Neuronal stem cell (in vitro differentiated cells): ENCODE measurements at regions not wholly inside any gene's neighbourhood (a gene's known extent, or its start where the extent isn't known, plus 50 kb on each side); places are given as distances from the start of the nearest gene placed in this dataset.

Source experiments
- DNase-seq: peaks from one replicate; pipeline ENCODE4 v3.0.0-alpha.2; 2013; ENCODE audit warnings: low spot score
- H2AFZ ChIP-seq: one replicate; pipeline ENCODE4 v1.6.1; 2013; ENCODE audit warnings: mild to moderate bottlenecking, low read length, inconsistent platforms
- H2AK5ac ChIP-seq: 2 replicates; pipeline ENCODE4 v1.6.1; 2013; ENCODE audit warnings: low read depth, mild to moderate bottlenecking, inconsistent platforms, low read length, moderate library complexity, mixed read lengths
- H2BK120ac ChIP-seq: 2 replicates; pipeline ENCODE4 v1.6.1; 2013; ENCODE audit warnings: low read depth, mild to moderate bottlenecking, inconsistent platforms, low read length, moderate library complexity, mixed read lengths
- H2BK12ac ChIP-seq: one replicate; pipeline ENCODE4 v1.6.1; 2013; ENCODE audit warnings: low read length, inconsistent platforms
- H2BK15ac ChIP-seq: 2 replicates; pipeline ENCODE4 v1.6.1; 2013; ENCODE audit warnings: mild to moderate bottlenecking, low read length, inconsistent platforms, mixed read lengths
- H2BK5ac ChIP-seq: one replicate; pipeline ENCODE4 v1.6.1; 2013; ENCODE audit warnings: inconsistent platforms, mild to moderate bottlenecking, low read length, moderate library complexity
- H3K14ac ChIP-seq: one replicate; pipeline ENCODE4 v1.6.1; 2013; ENCODE audit warnings: low read length, inconsistent platforms
- H3K18ac ChIP-seq: 2 replicates; pipeline ENCODE4 v1.6.1; 2013; ENCODE audit warnings: low read length, inconsistent platforms
- H3K23ac ChIP-seq: 2 replicates; pipeline ENCODE4 v1.6.1; 2013; ENCODE audit warnings: low read depth, mild to moderate bottlenecking, mixed read lengths, low read length, inconsistent platforms; ENCODE audit not compliant: poor library complexity
- H3K27ac ChIP-seq: replicated peaks from 3 replicates; pipeline ENCODE4 v1.5.1; 2013; ENCODE audit warnings: low read length, inconsistent platforms
- H3K27me3 ChIP-seq, 3 experiments: 2 replicates each; pipeline ENCODE4 v1.6.1; 2013; ENCODE audit warnings: low read length in 3 of 3, mild to moderate bottlenecking in 2 of 3, inconsistent platforms in 1 of 3, low read depth in 1 of 3, mixed read lengths in 1 of 3, moderate library complexity in 1 of 3; ENCODE audit not compliant: control insufficient read depth in 3 of 3, insufficient read depth in 3 of 3
- H3K36me3 ChIP-seq, 2 donors: replicated peaks in 1 of 2; 2 replicates each; pipeline ENCODE4 v1.6.1; 2013; ENCODE audit warnings: low read length in 2 of 2; ENCODE audit not compliant: control insufficient read depth in 2 of 2, insufficient read depth in 2 of 2
- H3K4ac ChIP-seq: 2 replicates; pipeline ENCODE4 v1.6.1; 2013; ENCODE audit warnings: inconsistent platforms, mild to moderate bottlenecking, low read length, moderate library complexity
- H3K4me1 ChIP-seq, 2 donors: 1 replicate in 1 of 2; 2 replicates in 1 of 2; pipeline ENCODE4 v1.6.1; 2013; ENCODE audit warnings: low read length in 2 of 2, low read depth in 1 of 2; ENCODE audit not compliant: control insufficient read depth in 2 of 2, insufficient read depth in 1 of 2
- H3K4me2 ChIP-seq: one replicate; pipeline ENCODE4 v1.6.1; 2013; ENCODE audit warnings: mild to moderate bottlenecking, low read length, inconsistent platforms; ENCODE audit not compliant: insufficient read depth, poor library complexity, severe bottlenecking
- H3K4me3 ChIP-seq, 2 donors: 2 replicates each; pipeline ENCODE4 v1.5.1; 2013; ENCODE audit warnings: low read length in 2 of 2, mild to moderate bottlenecking in 2 of 2, inconsistent platforms in 1 of 2, moderate library complexity in 1 of 2
- H3K79me1 ChIP-seq: one replicate; pipeline ENCODE4 v1.6.1; 2013; ENCODE audit warnings: low read depth, mild to moderate bottlenecking, inconsistent platforms, low read length, moderate library complexity
- H3K9ac ChIP-seq: one replicate; pipeline ENCODE4 v1.6.1; 2013; ENCODE audit warnings: mild to moderate bottlenecking, low read depth, low read length, inconsistent platforms; ENCODE audit not compliant: poor library complexity
- H3K9me3 ChIP-seq, 2 donors: replicated peaks in 1 of 2; 2 replicates each; pipeline versions ENCODE3 to v1.6.1; 2013; ENCODE audit warnings: low read length in 2 of 2, mild to moderate bottlenecking in 2 of 2, inconsistent platforms in 1 of 2, low read depth in 1 of 2, mixed read lengths in 1 of 2, moderate library complexity in 1 of 2; ENCODE audit not compliant: control insufficient read depth in 2 of 2, insufficient read depth in 1 of 2
- H4K8ac ChIP-seq: one replicate; pipeline ENCODE4 v1.6.1; 2013; ENCODE audit warnings: low read depth, mild to moderate bottlenecking, inconsistent platforms, low read length, moderate library complexity
- H4K91ac ChIP-seq: one replicate; pipeline ENCODE4 v1.6.1; 2013; ENCODE audit warnings: low read length, low read depth, mild to moderate bottlenecking, inconsistent platforms; ENCODE audit not compliant: poor library complexity
- WGBS, 2 donors: extraction: QIAGEN DNeasy Blood & Tissue Kit; methylation state at CpG; one replicate each; pipeline ENCODE4 v1.1.7; 2013; ENCODE audit warnings: missing lambda C conversion rate in 2 of 2, mixed read lengths in 1 of 2; ENCODE audit not compliant: insufficient read length in 2 of 2, insufficient replicate concordance in 1 of 2; ENCODE audit errors: extremely low coverage in 2 of 2; 5-methylcytosine and 5-hydroxymethylcytosine counted together

- H2AK5ac ChIP-seq = no peak overlapping the region
- no peak overlapping the region for H4K91ac ChIP-seq
- no peaks in the 10 kb centered on the region for H3K27me3 ChIP-seq
- H3K27ac ChIP-seq = no peak overlapping the region
- H3K4me3 ChIP-seq = no peak overlapping the region
- H3K23ac ChIP-seq = no peak overlapping the region
- H3K4me1 ChIP-seq = no peaks in the 10 kb centered on the region
- no peak overlapping the region for H3K9ac ChIP-seq
- H3K36me3 ChIP-seq = no peaks in the 10 kb centered on the region
- DNase-seq = no peak
- H2BK120ac ChIP-seq = no peak overlapping the region
- H3K18ac ChIP-seq = no peak overlapping the region
- no peak overlapping the region for H4K8ac ChIP-seq
- H2BK5ac ChIP-seq = no peak overlapping the region
- H3K4ac ChIP-seq = no peak overlapping the region
- H2AFZ ChIP-seq = no peak overlapping the region
- no peak overlapping the region for H3K4me2 ChIP-seq
- H3K14ac ChIP-seq = no peak overlapping the region
- H3K9me3 ChIP-seq = no peaks in the 10 kb centered on the region
- no peak overlapping the region for H2BK12ac ChIP-seq
- H3K79me1 ChIP-seq = no peaks in the 10 kb centered on the region
- H2BK15ac ChIP-seq = no peak overlapping the region
These were observed 544.8 kb upstream of the DPPA4 start for GRCh38 chr3:109882144-109882543.

- Histone ChIP-seq H2AFZ (no peak overlapping the region), H4K8ac (no peak overlapping the region), H3K9ac (no peak overlapping the region), H3K4me2 (no peak overlapping the region), H2AK5ac (no peak overlapping the region), H4K91ac (no peak overlapping the region), H3K4me1 (no peaks in the 10 kb centered on the region), H3K4ac (no peak overlapping the region), H3K23ac (no peak overlapping the region), H2BK12ac (no peak overlapping the region), H3K27ac (no peak overlapping the region), H3K18ac (no peak overlapping the region), H3K27me3 (no peaks in the 10 kb centered on the region), H3K4me3 (no peak overlapping the region), H2BK120ac (no peak overlapping the region), H3K79me1 (no peaks in the 10 kb centered on the region), H3K9me3 (peaks cover 0 to 6% of the 10 kb centered on the region in 2 donors), H3K14ac (no peak overlapping the region), H3K36me3 (no peaks in the 10 kb centered on the region), H2BK15ac (no peak overlapping the region), H2BK5ac (no peak overlapping the region)
- DNase-seq = no peak
- WGBS, 2 donors = no CpG with 5 or more reads among the region's 2 CpGs
These were observed 549.9 kb upstream of the DPPA4 start for GRCh38 chr3:109887293-109887692.

GRCh38 chr3:109888026-109888425, 550.7 kb upstream of the DPPA4 start:
- DNase-seq = no peak
- no peak overlapping the region for H3K4ac ChIP-seq
- H4K8ac ChIP-seq = no peak overlapping the region
- H3K27me3 ChIP-seq = no peaks in the 10 kb centered on the region
- H3K4me3 ChIP-seq = no peak overlapping the region
- peaks cover 0 to 6% of the 10 kb centered on the region in 2 donors for H3K9me3 ChIP-seq
- H3K36me3 ChIP-seq = no peaks in the 10 kb centered on the region
- H3K23ac ChIP-seq = no peak overlapping the region
- H3K4me2 ChIP-seq = no peak overlapping the region
- no peak overlapping the region for H2BK120ac ChIP-seq
- H3K18ac ChIP-seq = no peak overlapping the region
- no peaks in the 10 kb centered on the region for H3K4me1 ChIP-seq
- no peak overlapping the region for H3K14ac ChIP-seq
- H2BK12ac ChIP-seq = no peak overlapping the region
- no peaks in the 10 kb centered on the region for H3K79me1 ChIP-seq
- no peak overlapping the region for H2AFZ ChIP-seq
- H3K9ac ChIP-seq = no peak overlapping the region
- no peak overlapping the region for H4K91ac ChIP-seq
- no peak overlapping the region for H2AK5ac ChIP-seq
- no peak overlapping the region for H2BK5ac ChIP-seq
- no peak overlapping the region for H2BK15ac ChIP-seq
- H3K27ac ChIP-seq = no peak overlapping the region

GRCh38 chr3:109897734-109898133, 560.4 kb upstream of the DPPA4 start:
- H3K79me1 ChIP-seq = no peaks in the 10 kb centered on the region
- no peak for DNase-seq

More at GRCh38 chr3:109897734-109898133, 560.4 kb upstream of the DPPA4 start:
- no peak overlapping the region for H3K4ac ChIP-seq
- no peak overlapping the region for H4K8ac ChIP-seq
- H2AFZ ChIP-seq = no peak overlapping the region
- no peak overlapping the region for H2AK5ac ChIP-seq
- no peak overlapping the region for H3K23ac ChIP-seq
- peaks cover 3 to 4% of the 10 kb centered on the region in 2 donors for H3K4me1 ChIP-seq
- H3K4me3 ChIP-seq = no peak overlapping the region
- no peak overlapping the region for H2BK120ac ChIP-seq
- H2BK5ac ChIP-seq = no peak overlapping the region
- H2BK15ac ChIP-seq = no peak overlapping the region
- H3K14ac ChIP-seq = no peak overlapping the region
- no peak overlapping the region for H3K9ac ChIP-seq
- no peak overlapping the region for H4K91ac ChIP-seq
- peaks cover 0 to 1% (median 0%) of the 10 kb centered on the region in 3 experiments for H3K27me3 ChIP-seq
- no peak overlapping the region for H3K4me2 ChIP-seq
- no CpG with 5 or more reads among the region's 1 CpG for whole genome bisulfite sequencing, 2 donors
- H3K36me3 ChIP-seq = no peaks in the 10 kb centered on the region
- H3K9me3 ChIP-seq = no peaks in the 10 kb centered on the region
- no peak overlapping the region for H2BK12ac ChIP-seq
- no peak overlapping the region for H3K27ac ChIP-seq
- H3K18ac ChIP-seq = no peak overlapping the region
